CD8-positive, alpha-beta memory T cell (primary cell): ENCODE measurements at regions not wholly inside any gene's neighbourhood (a gene's known extent, or its start where the extent isn't known, plus 50 kb on each side); places are given as distances from the start of the nearest gene placed in this dataset.

ENCODE experiments used
- CTCF ChIA-PET: fragments of 350-600 bp; sonication (Branson Sonifier 250); formaldehyde crosslinking; loops from one replicate; lab custom pipeline; 2021; ENCODE audit warnings: antibody characterized with exemption; lab: Charles Lee
- POLR2A ChIA-PET: fragments of 350-600 bp; sonication (Branson Sonifier 250); formaldehyde crosslinking; loops from one replicate; lab custom pipeline; 2021; ENCODE audit warnings: antibody characterized with exemption; lab: Charles Lee
- DNase-seq, 5 donors: peaks; one replicate each; pipeline versions ENCODE4 v3.0.0 to v3.0.0-alpha.2; 2020 to 2022; ENCODE audit warnings: mixed read lengths in 1 of 5
- H3K27ac ChIP-seq: one replicate; pipeline ENCODE4 v1.7.0; 2013; ENCODE audit warnings: low read depth, mild to moderate bottlenecking, low read length, moderate library complexity
- H3K27me3 ChIP-seq: 2 replicates; pipeline ENCODE4 v1.7.0; 2013; ENCODE audit warnings: low read length, mild to moderate bottlenecking; ENCODE audit not compliant: insufficient read depth, poor library complexity, severe bottlenecking
- H3K36me3 ChIP-seq: 2 replicates; pipeline ENCODE4 v1.7.0; 2013; ENCODE audit warnings: mild to moderate bottlenecking, low read length, moderate library complexity; ENCODE audit not compliant: insufficient read depth
- H3K4me1 ChIP-seq: 2 replicates; pipeline ENCODE4 v1.7.0; 2013; ENCODE audit warnings: mild to moderate bottlenecking, low read length, moderate library complexity; ENCODE audit not compliant: insufficient read depth
- H3K4me3 ChIP-seq: 2 replicates; pipeline ENCODE4 v1.7.0; 2013; ENCODE audit warnings: mild to moderate bottlenecking, low read length
- H3K9me3 ChIP-seq: 2 replicates; pipeline ENCODE4 v1.7.0; 2013; ENCODE audit warnings: mild to moderate bottlenecking, low read length
- H3K27ac Mint-ChIP-seq, 8 donors: one replicate each; pipeline ENCODE4 v1.8.0; 2020 to 2021; ENCODE audit warnings: mixed read lengths in 8 of 8, mild to moderate bottlenecking in 6 of 8, inconsistent platforms in 3 of 8, moderate library complexity in 3 of 8
- H3K27me3 Mint-ChIP-seq, 2 donors: one replicate each; pipeline ENCODE4 v1.8.0; 2020 to 2021; ENCODE audit warnings: mixed read lengths in 2 of 2, mild to moderate bottlenecking in 1 of 2, moderate library complexity in 1 of 2
- H3K36me3 Mint-ChIP-seq, 3 donors: one replicate each; pipeline ENCODE4 v1.8.0; 2020 to 2021; ENCODE audit warnings: mixed read lengths in 3 of 3, inconsistent platforms in 1 of 3, mild to moderate bottlenecking in 1 of 3
- H3K4me1 Mint-ChIP-seq, 3 donors: one replicate each; pipeline ENCODE4 v1.8.0; 2020 to 2021; ENCODE audit warnings: mixed read lengths in 3 of 3, inconsistent platforms in 1 of 3, mild to moderate bottlenecking in 1 of 3
- H3K4me3 Mint-ChIP-seq, 7 donors: one replicate each; pipeline ENCODE4 v1.8.0; 2020 to 2021; ENCODE audit warnings: mixed read lengths in 7 of 7, mild to moderate bottlenecking in 6 of 7, moderate library complexity in 4 of 7, inconsistent platforms in 2 of 7
- H3K9me3 Mint-ChIP-seq, 5 donors: one replicate each; pipeline ENCODE4 v1.8.0; 2020 to 2022; ENCODE audit warnings: mixed read lengths in 5 of 5, mild to moderate bottlenecking in 3 of 5, moderate library complexity in 2 of 5, inconsistent platforms in 1 of 5

DNA sequence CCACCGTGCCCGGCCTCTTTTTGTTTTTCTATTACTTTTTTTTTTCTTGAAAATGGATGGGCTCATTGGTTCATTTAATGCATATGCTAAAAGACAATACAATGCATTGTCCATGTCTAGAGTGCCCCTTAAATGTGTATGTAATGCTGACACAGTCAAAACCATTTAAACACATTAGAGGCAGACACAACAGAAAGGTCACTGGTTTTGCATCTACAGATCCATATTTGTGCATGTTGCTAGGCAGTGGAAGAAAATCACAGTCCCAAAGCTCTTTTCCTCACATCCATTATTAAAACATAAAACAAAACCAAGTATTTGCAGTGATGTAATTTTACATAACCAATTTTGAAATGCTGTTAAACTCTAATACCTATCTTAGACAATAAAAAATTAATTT is 389.0 kb downstream of the TAF11L14 start:
- Histone ChIP-seq H3K4me3 (no peak overlapping the region), H3K9me3 (no peaks in the 10 kb centered on the region), H3K4me1 (no peaks in the 10 kb centered on the region), H3K27ac (no peak overlapping the region), H3K36me3 (no peaks in the 10 kb centered on the region), H3K27me3 (no peaks in the 10 kb centered on the region)
- no peak overlapping the region for H3K4me3 Mint-ChIP-seq
- no peak for DNase-seq
- H3K4me1 Mint-ChIP-seq, result no peaks in the 10 kb centered on the region
- no peak overlapping the region for H3K27ac Mint-ChIP-seq
- ChIA-PET POLR2A (no interaction called here), CTCF (no interaction called here)
- H3K9me3 Mint-ChIP-seq, result peaks cover 3 to 28% (median 9%) of the 10 kb centered on the region in 5 donors
- no peaks in the 10 kb centered on the region for H3K27me3 Mint-ChIP-seq
- H3K36me3 Mint-ChIP-seq, result no peaks in the 10 kb centered on the region

- Mint-ChIP-seq H3K27me3 (no peaks in the 10 kb centered on the region), H3K36me3 (no peaks in the 10 kb centered on the region), H3K27ac (no peak overlapping the region), H3K9me3 (peaks cover 3 to 20% (median 11%) of the 10 kb centered on the region in 5 donors), H3K4me1 (no peaks in the 10 kb centered on the region), H3K4me3 (no peak overlapping the region)
- Histone ChIP-seq H3K4me1 (no peaks in the 10 kb centered on the region), H3K4me3 (no peak overlapping the region), H3K27me3 (no peaks in the 10 kb centered on the region), H3K36me3 (no peaks in the 10 kb centered on the region), H3K27ac (no peak overlapping the region), H3K9me3 (no peaks in the 10 kb centered on the region)
- ChIA-PET CTCF (no interaction called here), POLR2A (no interaction called here)
- DNase-seq, result no peak
These were observed 389.7 kb downstream of the TAF11L14 start for GRCh38 chr5:18023986-18024385.

DNA sequence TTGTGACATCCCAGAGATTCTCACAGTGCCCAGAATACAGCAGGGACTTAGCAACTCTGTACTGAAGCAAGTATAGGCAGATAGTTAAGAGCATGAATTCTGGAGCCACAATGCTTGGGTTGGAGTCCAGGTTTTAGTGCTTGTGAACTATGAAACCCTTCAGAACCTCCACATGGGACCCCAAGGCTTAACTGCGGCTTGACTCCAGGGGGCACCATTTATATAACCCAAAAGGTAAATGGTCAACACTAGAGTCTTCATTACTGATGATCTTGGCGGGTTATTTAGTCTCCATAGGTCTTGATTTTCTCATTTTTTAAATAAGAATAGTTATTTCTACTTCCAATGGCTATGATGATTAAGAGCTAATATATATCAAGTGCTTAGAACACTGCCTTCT is 390.3 kb downstream of the TAF11L14 start:
- H3K27me3 Mint-ChIP-seq, result no peaks in the 10 kb centered on the region
- no peak overlapping the region for H3K4me3 Mint-ChIP-seq
- CTCF ChIA-PET, result no interaction called here
- POLR2A ChIA-PET, result no interaction called here
- Histone ChIP-seq H3K27me3 (no peaks in the 10 kb centered on the region), H3K4me3 (no peak overlapping the region), H3K9me3 (no peaks in the 10 kb centered on the region), H3K4me1 (no peaks in the 10 kb centered on the region), H3K27ac (no peak overlapping the region), H3K36me3 (no peaks in the 10 kb centered on the region)
- H3K36me3 Mint-ChIP-seq, result no peaks in the 10 kb centered on the region
- peaks cover 3 to 18% (median 11%) of the 10 kb centered on the region in 5 donors for H3K9me3 Mint-ChIP-seq
- DNase-seq, result no peak
- no peak overlapping the region for H3K27ac Mint-ChIP-seq
- H3K4me1 Mint-ChIP-seq, result no peaks in the 10 kb centered on the region

DNA sequence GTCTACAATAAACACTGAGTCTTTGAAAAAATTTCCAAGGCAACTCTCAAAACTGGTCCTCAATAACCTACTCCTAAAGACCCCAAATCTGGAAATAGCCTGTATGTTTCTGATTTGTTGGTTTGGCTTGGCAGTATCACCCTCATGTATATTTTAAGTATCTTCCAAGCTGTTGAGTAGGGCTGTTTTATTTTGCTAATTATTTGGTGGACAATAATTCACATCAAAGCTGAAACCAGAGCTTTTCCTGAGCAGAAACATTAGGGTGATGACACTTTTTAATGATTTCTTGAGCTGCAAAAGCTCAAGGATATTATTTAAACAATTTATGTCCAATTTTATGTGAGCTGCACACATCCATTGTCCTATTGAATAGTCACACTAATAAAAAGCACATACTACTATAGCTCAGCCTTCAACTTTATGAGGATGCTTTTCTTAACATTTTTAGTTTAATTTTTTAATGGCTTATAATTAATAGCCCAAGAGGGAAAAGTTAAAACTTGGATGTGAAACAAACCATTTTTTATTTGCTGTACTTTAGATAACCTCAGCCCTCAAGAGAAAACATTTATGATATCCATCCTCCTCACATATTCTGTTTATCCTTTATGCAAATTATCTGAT is 393.1 kb downstream of the TAF11L14 start:
- Histone ChIP-seq H3K4me1 (no peaks in the 10 kb centered on the region), H3K27ac (no peak overlapping the region), H3K27me3 (no peaks in the 10 kb centered on the region), H3K4me3 (no peak overlapping the region), H3K36me3 (no peaks in the 10 kb centered on the region), H3K9me3 (no peaks in the 10 kb centered on the region)
- no peaks in the 10 kb centered on the region for H3K27me3 Mint-ChIP-seq
- no peak overlapping the region for H3K27ac Mint-ChIP-seq
- no peak overlapping the region for H3K4me3 Mint-ChIP-seq
- ChIA-PET POLR2A (no interaction called here), CTCF (no interaction called here)
- no peaks in the 10 kb centered on the region for H3K4me1 Mint-ChIP-seq
- H3K9me3 Mint-ChIP-seq, result peaks cover 3 to 15% (median 6%) of the 10 kb centered on the region in 5 donors
- no peak for DNase-seq
- H3K36me3 Mint-ChIP-seq, result no peaks in the 10 kb centered on the region

DNA sequence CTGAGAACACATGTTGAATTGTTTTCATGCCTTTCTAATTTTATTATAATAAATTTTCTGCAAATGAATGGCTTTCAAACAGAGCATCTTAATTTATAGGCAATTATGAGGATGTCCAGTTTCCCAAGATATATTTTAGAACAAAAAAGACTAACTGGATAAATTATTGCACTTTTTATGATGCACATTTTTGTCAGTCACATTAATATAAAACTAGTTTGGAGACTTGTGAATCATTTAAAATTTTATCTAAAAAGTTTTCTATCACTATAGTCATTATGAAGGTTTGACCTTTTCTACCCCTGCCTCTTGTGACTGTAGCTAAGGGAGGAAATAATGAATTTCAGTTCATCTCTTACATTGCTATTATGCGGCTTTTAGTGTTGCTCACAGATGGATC is 393.8 kb downstream of the TAF11L14 start:
- Mint-ChIP-seq H3K4me3 (no peak overlapping the region), H3K27me3 (no peaks in the 10 kb centered on the region), H3K27ac (no peak overlapping the region), H3K9me3 (peaks cover 7 to 21% (median 11%) of the 10 kb centered on the region in 5 donors), H3K4me1 (no peaks in the 10 kb centered on the region), H3K36me3 (no peaks in the 10 kb centered on the region)
- Histone ChIP-seq H3K4me3 (no peak overlapping the region), H3K27me3 (no peaks in the 10 kb centered on the region), H3K4me1 (no peaks in the 10 kb centered on the region), H3K27ac (no peak overlapping the region), H3K36me3 (no peaks in the 10 kb centered on the region), H3K9me3 (no peaks in the 10 kb centered on the region)
- ChIA-PET POLR2A (no interaction called here), CTCF (no interaction called here)
- no peak for DNase-seq

- POLR2A ChIA-PET, result no interaction called here
- H3K27me3 Mint-ChIP-seq, result no peaks in the 10 kb centered on the region
- no peaks in the 10 kb centered on the region for H3K4me1 ChIP-seq
These were observed 398.5 kb downstream of the TAF11L14 start for GRCh38 chr5:18032744-18033143.

GRCh38 chr5:18036531-18036930 is 402.3 kb downstream of the TAF11L14 start:
- Histone ChIP-seq H3K4me1 (no peaks in the 10 kb centered on the region), H3K9me3 (no peaks in the 10 kb centered on the region), H3K27ac (no peak overlapping the region), H3K36me3 (no peaks in the 10 kb centered on the region), H3K27me3 (no peaks in the 10 kb centered on the region), H3K4me3 (no peak overlapping the region)
- ChIA-PET CTCF (no interaction called here), POLR2A (no interaction called here)
- Mint-ChIP-seq H3K4me1 (no peaks in the 10 kb centered on the region), H3K36me3 (no peaks in the 10 kb centered on the region), H3K4me3 (no peak overlapping the region), H3K9me3 (peaks cover 9 to 17% (median 14%) of the 10 kb centered on the region in 5 donors), H3K27ac (no peak overlapping the region), H3K27me3 (no peaks in the 10 kb centered on the region)
- no peak for DNase-seq

More at GRCh38 chr5:18032744-18033143, 398.5 kb downstream of the TAF11L14 start:
- Mint-ChIP-seq H3K27ac (no peak overlapping the region), H3K4me3 (no peak overlapping the region), H3K4me1 (no peaks in the 10 kb centered on the region), H3K36me3 (no peaks in the 10 kb centered on the region), H3K9me3 (peaks cover 9 to 18% (median 13%) of the 10 kb centered on the region in 5 donors)
- Histone ChIP-seq H3K36me3 (no peaks in the 10 kb centered on the region), H3K27me3 (no peaks in the 10 kb centered on the region), H3K27ac (no peak overlapping the region), H3K4me3 (no peak overlapping the region), H3K9me3 (no peaks in the 10 kb centered on the region)
- CTCF ChIA-PET, result no interaction called here
- no peak for DNase-seq

DNA sequence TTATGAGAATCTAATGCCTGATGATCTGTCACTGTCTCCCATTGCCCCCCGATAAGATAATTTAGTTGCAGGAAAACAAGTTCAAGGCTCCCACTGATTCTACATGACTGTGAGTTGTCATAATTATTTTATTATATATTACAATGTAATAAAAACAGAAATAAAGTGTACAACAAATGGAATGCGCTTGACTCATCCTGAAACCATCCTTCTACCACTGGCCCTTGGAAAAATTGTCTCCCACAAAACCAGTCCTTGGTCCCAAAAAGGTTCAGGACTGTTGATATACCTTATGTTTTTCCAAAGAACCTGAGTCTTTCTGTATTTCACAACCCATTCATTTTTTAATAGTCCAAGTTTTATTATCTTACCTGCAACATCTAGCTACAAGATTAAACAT is 403.5 kb downstream of the TAF11L14 start:
- Mint-ChIP-seq H3K4me1 (no peaks in the 10 kb centered on the region), H3K27ac (no peak overlapping the region), H3K27me3 (no peaks in the 10 kb centered on the region)

More for the DNA sequence above, 403.5 kb downstream of the TAF11L14 start:
- Histone ChIP-seq H3K27me3 (no peaks in the 10 kb centered on the region), H3K4me3 (no peak overlapping the region), H3K27ac (no peak overlapping the region), H3K9me3 (no peaks in the 10 kb centered on the region), H3K4me1 (no peaks in the 10 kb centered on the region), H3K36me3 (no peaks in the 10 kb centered on the region)
- peaks cover 6 to 14% (median 8%) of the 10 kb centered on the region in 5 donors for H3K9me3 Mint-ChIP-seq
- no peak overlapping the region for H3K4me3 Mint-ChIP-seq
- no peak for DNase-seq
- CTCF ChIA-PET, result no interaction called here
- no peaks in the 10 kb centered on the region for H3K36me3 Mint-ChIP-seq
- POLR2A ChIA-PET, result no interaction called here
